Stimulated activated CD8-positive, alpha-beta memory T cell treated with anti-CD3 and anti-CD28 coated beads, Interleukin-7, amount 100 ng/mL, for 4 hours (primary cell): ENCODE measurements at regions not wholly inside any gene's neighbourhood (a gene's known extent, or its start where the extent isn't known, plus 50 kb on each side); places are given as distances from the start of the nearest gene placed in this dataset.
"Not testable (repeated sequence)": the region's sequence is repeated elsewhere in the genome, so short reads cannot be mapped to it uniquely, and the experiment has no call there.

Source experiments
- DNase-seq, 2 donors: peaks; one replicate each; pipeline ENCODE4 v3.0.0-alpha.2; 2020; ENCODE audit warnings: low read depth in 2 of 2

- no peak for DNase-seq
Measured at GRCh38 chr4:151851354-151851753, 90.5 kb upstream of the GATB start.

- no peak for DNase-seq
Measured at GRCh38 chr4:151850791-151851213, 90.0 kb upstream of the GATB start.

GRCh38 chr4:151845551-151845950 lies 84.7 kb upstream of the GATB start:
- DNase-seq = not testable (repeated sequence)

- no peak for DNase-seq
Measured at GRCh38 chr4:151842430-151843079, 81.7 kb upstream of the GATB start.

GRCh38 chr4:151841107-151841506 lies 80.3 kb upstream of the GATB start:
- no peak for DNase-seq

- DNase-seq = no peak
Measured at GRCh38 chr4:151835467-151835866, 74.7 kb upstream of the GATB start.

GRCh38 chr4:151833174-151833573 lies 72.4 kb upstream of the GATB start:
- DNase-seq = no peak

- DNase-seq = no peak
Measured at GRCh38 chr4:151831526-151831925, 70.7 kb upstream of the GATB start.

GRCh38 chr4:151830168-151830567 lies 69.4 kb upstream of the GATB start:
- DNase-seq = no peak

GRCh38 chr4:151829309-151829708 lies 68.5 kb upstream of the GATB start:
- DNase-seq = no peak

- no peak for DNase-seq
Measured at GRCh38 chr4:151824656-151825055, 63.8 kb upstream of the GATB start.

- no peak for DNase-seq
Measured at GRCh38 chr4:151822331-151822730, 61.5 kb upstream of the GATB start.

- no peak for DNase-seq
Measured at GRCh38 chr4:151820004-151820403, 59.2 kb upstream of the GATB start.

- no peak for DNase-seq
Measured at GRCh38 chr4:151811403-151811802, 50.6 kb upstream of the GATB start.
